GM18517 (cell line): ENCODE measurements at regions not wholly inside any gene's neighbourhood (a gene's known extent, or its start where the extent isn't known, plus 50 kb on each side); places are given as distances from the start of the nearest gene placed in this dataset.
"Not testable (repeated sequence)": the region's sequence is repeated elsewhere in the genome, so short reads cannot be mapped to it uniquely, and the experiment has no call there.

ENCODE experiments used
- ATAC-seq: cut with Tn5 transposase; IDR thresholded peaks from one replicate; pipeline ENCODE4 v1.9.1; 2021; ENCODE audit warnings: mild to moderate bottlenecking, moderate library complexity; ENCODE audit not compliant: unreplicated experiment

DNA sequence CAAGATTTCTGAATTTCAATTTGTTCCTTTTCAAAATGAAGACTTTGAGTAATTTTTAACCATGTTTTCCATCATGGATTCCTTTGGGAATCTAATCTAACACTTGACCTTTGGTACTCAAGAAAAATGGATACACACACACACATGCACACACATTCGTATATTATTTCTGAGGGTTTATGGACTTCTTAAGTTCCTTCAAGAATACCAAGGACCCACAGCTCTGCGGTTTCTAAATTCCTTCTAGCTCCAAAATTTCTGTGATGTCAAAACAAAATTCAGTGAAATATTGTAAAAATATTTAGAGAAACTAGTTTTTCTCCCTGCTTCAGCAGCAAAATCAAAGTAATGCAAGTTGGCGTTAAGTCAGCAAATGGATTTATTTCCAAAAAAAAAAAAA, 98.3 kb upstream of the FAM13C start:
- no peak for ATAC-seq

DNA sequence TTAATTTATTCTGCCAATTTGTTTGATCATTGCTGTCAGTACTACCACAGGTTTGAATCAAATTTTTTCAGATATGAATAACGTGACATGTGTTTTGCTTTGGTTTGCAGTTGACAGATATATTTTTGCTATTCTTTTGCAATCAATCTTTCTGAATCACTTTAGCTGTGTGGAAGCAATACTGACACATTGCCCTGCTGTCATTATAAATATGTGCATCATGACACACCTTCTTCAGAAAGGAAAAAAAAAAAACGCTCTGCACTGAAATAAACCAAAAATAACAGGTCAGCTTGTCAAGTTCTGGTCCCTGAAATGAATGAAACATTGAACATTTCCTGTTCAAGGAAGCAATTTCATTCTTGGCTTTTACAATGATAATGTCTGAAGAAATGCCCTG, 93.8 kb upstream of the FAM13C start:
- no peak for ATAC-seq

DNA sequence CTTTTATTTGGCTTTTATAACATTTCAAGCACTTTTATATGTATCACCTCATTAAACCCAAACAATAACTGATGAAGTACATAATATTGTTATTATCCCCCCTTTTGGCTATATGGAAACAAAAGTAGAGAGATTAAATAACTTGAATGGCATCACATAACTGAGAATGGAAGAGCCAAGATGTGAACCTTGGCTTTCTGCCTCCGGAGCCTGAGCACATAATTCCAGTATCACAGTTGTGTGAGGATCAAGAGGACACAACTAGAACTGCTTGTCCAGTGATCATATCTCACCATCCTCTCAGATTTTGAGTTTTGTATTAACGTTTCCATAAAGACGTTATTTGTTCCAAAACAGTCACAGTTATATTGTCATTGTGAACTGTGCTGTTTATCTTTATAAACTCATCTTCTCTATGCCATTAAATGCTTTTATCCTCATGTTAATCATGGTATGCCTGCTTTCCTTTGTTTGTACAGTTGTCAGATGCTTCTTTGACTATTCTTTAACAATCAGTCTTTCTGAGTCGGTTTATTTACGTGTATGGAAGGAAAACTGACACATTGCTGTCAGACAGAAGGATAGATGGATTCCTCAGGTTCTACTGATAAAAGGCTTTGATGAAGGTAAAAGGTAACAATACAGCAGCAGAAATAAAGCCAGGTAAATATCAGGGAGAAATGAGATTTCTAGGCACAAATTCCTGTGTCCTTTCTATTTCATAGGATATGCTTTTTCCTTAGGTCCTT, 92.0 kb upstream of the FAM13C start:
- ATAC-seq, result no peak

DNA sequence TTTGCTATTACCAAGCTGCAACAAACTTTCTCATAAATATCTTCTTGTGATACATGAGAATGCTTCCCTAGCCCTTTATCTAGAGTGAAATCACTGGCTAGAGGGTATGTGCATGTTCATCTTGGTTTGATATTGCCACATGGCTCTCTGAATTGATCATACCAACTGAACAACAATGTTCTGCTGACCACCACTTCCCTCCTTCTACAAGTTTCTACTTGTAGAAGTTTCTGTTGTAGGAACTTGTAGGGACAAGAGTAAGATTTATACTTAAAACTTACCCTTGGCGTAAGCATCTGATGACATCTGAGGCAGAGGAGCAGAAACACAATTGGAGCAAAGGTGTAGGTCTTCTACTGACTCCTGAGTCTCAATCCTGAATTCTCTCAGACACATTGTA, 86.3 kb upstream of the FAM13C start:
- no peak for ATAC-seq

DNA sequence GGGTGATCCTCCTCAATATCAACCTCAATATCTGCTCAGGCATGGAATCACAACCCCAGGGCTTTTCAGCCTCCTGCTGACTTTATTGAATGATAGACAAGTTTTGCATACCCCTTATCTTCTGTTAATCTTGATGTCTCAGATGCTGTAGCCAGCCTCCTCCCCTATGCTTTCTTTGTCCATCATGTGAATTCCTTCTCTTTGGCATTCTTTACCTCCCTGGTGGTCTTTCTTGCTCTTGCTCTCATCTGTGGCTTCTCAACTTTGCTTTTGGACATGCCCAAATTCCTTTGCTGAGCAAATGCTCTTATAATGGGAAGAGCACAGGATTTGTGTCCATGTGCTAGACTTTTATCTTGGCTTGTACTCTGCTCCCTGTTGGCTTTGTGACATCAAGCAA, 73.4 kb upstream of the FAM13C start:
- no peak for ATAC-seq

DNA sequence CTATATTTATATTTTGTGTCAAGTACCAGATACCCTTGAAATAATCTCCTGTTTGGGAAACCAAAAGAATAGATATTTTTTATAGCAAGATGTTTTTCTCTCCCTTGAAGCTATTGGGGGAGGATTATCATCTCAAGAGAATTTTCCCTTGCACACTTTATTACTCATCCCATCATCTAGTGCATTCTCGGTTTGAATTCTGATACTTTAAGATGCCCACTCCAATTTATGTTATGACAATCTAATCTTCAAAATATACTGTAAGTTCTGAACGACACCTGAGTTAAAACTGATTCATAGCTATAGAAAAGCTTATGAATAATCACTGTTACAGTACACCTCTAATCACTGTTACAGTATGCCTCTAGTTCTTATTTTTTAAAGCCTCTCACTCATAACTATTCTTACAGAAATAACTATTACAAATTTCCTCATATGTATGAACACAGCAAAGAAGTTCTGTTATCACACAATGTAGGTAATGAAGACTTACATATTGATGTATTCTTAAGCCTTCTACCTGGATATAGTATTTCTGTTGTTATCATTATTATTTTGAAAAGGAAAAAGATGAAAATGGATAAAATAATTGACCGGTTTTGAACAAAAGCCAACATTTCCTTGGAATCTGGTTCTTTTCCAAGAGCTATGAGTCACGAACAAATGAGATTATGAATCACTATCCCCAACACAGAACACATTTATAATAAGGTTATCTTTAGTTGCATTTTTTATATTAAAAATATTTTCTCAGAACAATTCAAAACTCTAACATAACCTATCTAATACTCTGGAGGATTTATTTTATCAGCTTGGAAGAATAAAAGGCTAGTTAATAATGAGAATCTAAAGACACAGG, 72.3 kb upstream of the FAM13C start:
- ATAC-seq, result no peak

DNA sequence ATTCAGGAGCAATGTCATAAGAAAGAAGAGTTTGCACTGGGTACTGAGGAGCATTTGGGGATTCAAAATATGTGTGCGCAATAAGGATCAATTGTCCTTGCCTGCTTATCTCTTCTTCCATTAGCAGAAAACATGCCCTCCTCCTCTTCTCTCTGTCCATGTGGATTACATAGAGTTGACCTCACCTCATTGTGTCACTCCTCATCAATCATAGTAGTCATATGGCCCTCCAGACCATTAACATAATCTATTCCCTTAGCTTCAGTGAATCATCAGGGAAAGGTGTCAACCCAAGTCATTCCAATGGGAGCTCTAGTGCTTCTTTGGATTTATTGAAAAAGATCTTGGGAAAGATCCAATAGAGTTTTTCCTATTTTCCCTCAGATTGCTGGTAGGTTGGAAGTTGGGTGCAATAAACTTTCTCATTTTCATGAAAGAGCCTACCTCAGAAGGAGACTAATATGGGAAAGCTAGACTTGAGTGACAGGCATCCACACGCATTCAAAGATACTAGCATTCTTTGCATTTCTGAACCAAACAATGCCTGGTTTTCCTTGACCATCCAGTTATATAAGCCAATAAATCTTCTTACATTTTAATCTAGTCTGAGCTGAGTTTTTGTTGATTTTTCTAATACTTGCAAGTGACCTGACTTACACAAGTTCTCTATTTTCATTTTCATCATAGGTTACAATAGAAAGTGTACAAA, 71.5 kb upstream of the FAM13C start:
- no peak for ATAC-seq

DNA sequence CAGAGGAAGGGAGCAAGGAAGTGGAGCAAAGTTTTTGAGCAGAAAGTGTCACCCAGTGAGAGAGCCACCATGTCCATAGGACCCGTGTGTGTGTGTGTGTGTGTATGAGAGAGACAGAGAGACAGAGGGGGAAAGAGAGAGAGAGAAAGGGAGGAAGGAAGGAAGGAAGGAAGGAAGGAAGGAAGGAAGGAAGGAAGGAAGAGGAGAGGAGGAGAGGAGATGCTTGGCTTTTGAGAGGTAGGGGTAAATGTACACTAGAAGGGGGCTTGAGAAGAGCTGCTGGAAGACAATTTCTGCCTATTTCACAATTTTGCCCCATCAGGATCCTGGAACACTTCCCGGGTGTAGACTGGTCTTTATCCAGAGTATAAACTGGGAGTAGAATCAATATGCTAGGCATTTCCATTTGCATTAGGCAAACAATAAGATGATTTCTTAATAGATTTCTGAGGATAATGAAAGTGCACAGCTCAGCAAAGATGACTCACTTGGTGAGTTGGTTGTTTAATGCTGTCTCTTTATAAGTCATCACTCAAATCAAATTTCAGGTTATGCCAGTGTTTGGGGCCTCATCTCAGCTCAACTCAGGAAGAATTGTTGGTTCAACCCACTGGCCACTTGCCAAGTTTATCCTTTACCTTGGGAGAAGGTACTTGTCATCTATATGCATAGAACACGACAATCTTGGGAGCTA, 70.0 kb upstream of the FAM13C start:
- no peak for ATAC-seq

DNA sequence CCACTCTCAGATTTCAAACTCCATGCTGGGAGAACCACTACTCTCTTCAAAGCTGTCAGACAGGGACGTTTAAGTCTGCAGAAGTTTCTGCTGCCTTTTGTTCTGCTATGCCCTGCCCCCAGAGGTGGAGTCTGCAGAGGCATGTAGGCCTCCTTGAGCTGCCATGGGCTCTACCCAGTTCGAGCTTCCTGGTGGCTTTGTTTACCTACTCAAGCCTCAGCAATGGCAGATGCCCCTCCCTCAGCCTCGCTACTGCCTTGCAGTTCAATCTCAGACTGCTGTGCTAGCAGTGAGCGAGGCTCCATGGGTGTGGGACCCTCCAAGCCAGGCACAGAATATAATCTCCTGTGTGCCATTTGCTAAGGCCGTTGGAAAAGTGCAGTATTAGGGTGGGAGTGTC, 51.4 kb upstream of the FAM13C start:
- ATAC-seq, result not testable (repeated sequence)
